Type B pancreatic cell (in vitro differentiated cells): ENCODE measurements at regions not wholly inside any gene's neighbourhood (a gene's known extent, or its start where the extent isn't known, plus 50 kb on each side); places are given as distances from the start of the nearest gene placed in this dataset.

ENCODE experiments used
- DNase-seq: peaks from one replicate; pipeline ENCODE4 v3.0.0; 2021; ENCODE audit warnings: mixed read lengths; ENCODE audit not compliant: unreplicated experiment; ENCODE audit errors: extremely low spot score
- H3K27ac Mint-ChIP-seq: 2 replicates; pipeline ENCODE4 v1.8.0; 2021; ENCODE audit warnings: mild to moderate bottlenecking, mixed read lengths
- H3K27me3 Mint-ChIP-seq: 2 replicates; pipeline ENCODE4 v1.8.0; 2021; ENCODE audit warnings: mixed read lengths
- H3K36me3 Mint-ChIP-seq: 2 replicates; pipeline ENCODE4 v1.8.0; 2021; ENCODE audit warnings: mixed read lengths
- H3K4me1 Mint-ChIP-seq: one replicate; pipeline ENCODE4 v1.8.0; 2021; ENCODE audit warnings: mixed read lengths; ENCODE audit not compliant: unreplicated experiment
- H3K4me3 Mint-ChIP-seq: 2 replicates; pipeline ENCODE4 v1.8.0; 2021; ENCODE audit warnings: mild to moderate bottlenecking, mixed read lengths
- H3K9me3 Mint-ChIP-seq: 2 replicates; pipeline ENCODE4 v1.8.0; 2021; ENCODE audit warnings: mixed read lengths
- CTCF ChIP-seq: fragments of 200-600 bp; sonication (generic); conservative IDR thresholded peaks from 2 replicates; pipeline ENCODE4 v1.5.0; 2021; ENCODE audit warnings: antibody characterized with exemption, mild to moderate bottlenecking

GRCh38 chr2:160664603-160665140 is 171.1 kb upstream of the RBMS1 start:
- no peaks in the 10 kb centered on the region for H3K27me3 Mint-ChIP-seq
- no peak for TF ChIP-seq CTCF
- H3K4me1 Mint-ChIP-seq = peaks cover 28% of the 10 kb centered on the region
- no peak overlapping the region for H3K4me3 Mint-ChIP-seq
- H3K9me3 Mint-ChIP-seq = no peaks in the 10 kb centered on the region
- H3K27ac Mint-ChIP-seq = no peak overlapping the region
- DNase-seq = no peak
- no peaks in the 10 kb centered on the region for H3K36me3 Mint-ChIP-seq

- no peaks in the 10 kb centered on the region for H3K36me3 Mint-ChIP-seq
- H3K27me3 Mint-ChIP-seq = no peaks in the 10 kb centered on the region
- DNase-seq = no peak
- no peak for TF ChIP-seq CTCF
- peak overlapping the region; percentile 58 for H3K27ac Mint-ChIP-seq
- H3K4me3 Mint-ChIP-seq = peak overlapping the region; percentile 54
- no peaks in the 10 kb centered on the region for H3K9me3 Mint-ChIP-seq
- peaks cover 28% of the 10 kb centered on the region for H3K4me1 Mint-ChIP-seq
Observed at GRCh38 chr2:160666154-160667060, 172.8 kb upstream of the RBMS1 start.

- Mint-ChIP-seq H3K4me3 (no peak overlapping the region), H3K36me3 (no peaks in the 10 kb centered on the region), H3K27me3 (no peaks in the 10 kb centered on the region), H3K4me1 (peaks cover 28% of the 10 kb centered on the region), H3K27ac (no peak overlapping the region), H3K9me3 (no peaks in the 10 kb centered on the region)
- TF ChIP-seq CTCF = no peak
- no peak for DNase-seq
Observed at GRCh38 chr2:160667811-160668210, 174.2 kb upstream of the RBMS1 start.

GRCh38 chr2:160670618-160671017 is 177.0 kb upstream of the RBMS1 start:
- no peak for TF ChIP-seq CTCF
- DNase-seq = no peak
- Mint-ChIP-seq H3K4me1 (peaks cover 19% of the 10 kb centered on the region), H3K4me3 (no peak overlapping the region), H3K9me3 (peaks cover 6% of the 10 kb centered on the region), H3K27ac (no peak overlapping the region), H3K36me3 (no peaks in the 10 kb centered on the region), H3K27me3 (no peaks in the 10 kb centered on the region)

- H3K4me1 Mint-ChIP-seq = peaks cover 3% of the 10 kb centered on the region
- no peak for DNase-seq
- H3K27me3 Mint-ChIP-seq = no peaks in the 10 kb centered on the region
- no peak overlapping the region for H3K27ac Mint-ChIP-seq
- H3K4me3 Mint-ChIP-seq = no peak overlapping the region
- no peaks in the 10 kb centered on the region for H3K36me3 Mint-ChIP-seq
- peaks cover 6% of the 10 kb centered on the region for H3K9me3 Mint-ChIP-seq
- TF ChIP-seq CTCF = no peak
Observed at GRCh38 chr2:160672211-160672610, 178.6 kb upstream of the RBMS1 start.
